IPS DF 19.7 (cell line): ENCODE measurements at regions not wholly inside any gene's neighbourhood (a gene's known extent, or its start where the extent isn't known, plus 50 kb on each side); places are given as distances from the start of the nearest gene placed in this dataset.
"Not testable (repeated sequence)": the region's sequence is repeated elsewhere in the genome, so short reads cannot be mapped to it uniquely, and the experiment has no call there.

Experiments used
- DNase-seq: peaks from one replicate; pipeline ENCODE4 v3.0.0-alpha.2; 2013; ENCODE audit warnings: low read depth, low spot score

DNA sequence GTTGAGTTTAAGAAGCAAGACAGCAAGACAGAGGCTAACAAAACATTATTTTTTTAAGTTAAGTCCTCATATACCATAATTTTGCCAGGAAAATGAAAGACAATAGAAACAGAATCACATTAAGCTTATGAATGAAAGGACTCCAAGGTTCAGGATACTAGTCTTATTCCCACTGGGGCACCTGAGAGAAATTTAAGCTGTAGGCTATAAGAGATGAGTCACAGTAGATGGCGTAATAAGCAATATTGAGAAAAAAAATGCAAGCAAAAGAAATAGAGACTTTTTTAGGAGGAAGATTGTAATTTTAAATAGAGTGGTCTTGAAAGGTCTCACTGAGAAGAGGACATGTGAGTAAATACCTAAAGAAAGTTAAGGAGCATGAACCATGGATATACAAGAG lies 57.1 kb upstream of the KIF2B start:
- DNase-seq, result no peak

GRCh38 chr17:53765129-53765528 lies 57.6 kb upstream of the KIF2B start:
- DNase-seq, result no peak

DNA sequence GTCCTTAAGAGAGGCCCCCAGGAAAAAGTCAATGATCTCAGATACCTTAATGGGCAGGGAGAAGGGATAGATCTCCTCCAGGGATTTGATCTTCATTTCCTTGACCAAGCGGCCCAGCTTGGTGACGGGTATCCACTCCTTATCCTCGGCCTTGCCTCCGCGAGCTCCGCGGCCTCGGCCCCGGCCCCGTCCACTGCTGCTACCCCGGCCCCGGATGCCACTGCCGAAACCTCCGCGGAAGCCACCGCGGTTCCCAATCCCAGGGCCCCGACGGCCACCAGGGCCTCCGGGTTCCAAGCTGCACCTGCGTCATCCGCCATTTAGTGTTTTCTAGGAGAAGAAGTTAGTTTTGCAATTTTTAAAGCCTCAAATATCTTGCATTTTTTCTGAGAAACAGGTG lies 65.2 kb upstream of the KIF2B start:
- no peak for DNase-seq

DNA sequence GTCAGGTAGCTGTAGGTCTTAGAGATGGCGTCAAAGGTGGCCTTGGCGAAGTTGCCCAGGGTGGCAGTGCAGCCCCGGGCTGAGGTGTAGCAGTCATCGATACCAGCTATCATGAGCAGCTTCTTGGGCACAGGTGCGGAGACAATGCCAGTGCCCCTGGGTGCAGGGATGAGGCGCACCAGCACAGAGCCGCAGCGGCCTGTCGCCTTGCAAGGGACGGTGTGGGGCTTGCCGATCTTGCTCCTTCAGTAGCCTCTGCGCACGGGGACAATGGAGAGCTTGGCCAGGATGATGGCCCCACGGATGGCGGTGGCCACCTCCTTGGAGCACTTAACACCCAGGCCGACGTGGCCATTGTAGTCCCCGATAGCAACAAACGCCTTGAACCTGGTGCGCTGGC lies 65.6 kb upstream of the KIF2B start:
- not testable (repeated sequence) for DNase-seq

DNA sequence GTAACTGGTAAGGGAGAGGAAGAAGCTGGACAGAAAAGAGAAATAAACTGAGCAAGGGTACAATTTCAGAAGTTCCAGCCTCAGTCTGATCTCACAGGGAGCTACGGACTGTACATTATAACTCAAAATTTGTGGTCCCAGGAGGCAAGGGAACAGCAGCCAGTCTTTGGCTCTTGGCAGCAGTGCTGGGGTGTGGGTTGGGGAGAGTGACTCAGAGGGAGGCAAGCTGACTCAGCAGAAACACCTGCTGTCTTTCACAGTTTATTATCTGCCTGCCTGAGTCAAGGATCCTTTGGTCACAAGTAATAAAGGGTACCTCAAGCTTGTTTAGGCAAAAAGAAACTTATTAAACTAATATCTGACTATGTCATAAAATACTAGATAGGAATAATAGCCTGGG lies 73.5 kb upstream of the KIF2B start:
- DNase-seq, result no peak

DNA sequence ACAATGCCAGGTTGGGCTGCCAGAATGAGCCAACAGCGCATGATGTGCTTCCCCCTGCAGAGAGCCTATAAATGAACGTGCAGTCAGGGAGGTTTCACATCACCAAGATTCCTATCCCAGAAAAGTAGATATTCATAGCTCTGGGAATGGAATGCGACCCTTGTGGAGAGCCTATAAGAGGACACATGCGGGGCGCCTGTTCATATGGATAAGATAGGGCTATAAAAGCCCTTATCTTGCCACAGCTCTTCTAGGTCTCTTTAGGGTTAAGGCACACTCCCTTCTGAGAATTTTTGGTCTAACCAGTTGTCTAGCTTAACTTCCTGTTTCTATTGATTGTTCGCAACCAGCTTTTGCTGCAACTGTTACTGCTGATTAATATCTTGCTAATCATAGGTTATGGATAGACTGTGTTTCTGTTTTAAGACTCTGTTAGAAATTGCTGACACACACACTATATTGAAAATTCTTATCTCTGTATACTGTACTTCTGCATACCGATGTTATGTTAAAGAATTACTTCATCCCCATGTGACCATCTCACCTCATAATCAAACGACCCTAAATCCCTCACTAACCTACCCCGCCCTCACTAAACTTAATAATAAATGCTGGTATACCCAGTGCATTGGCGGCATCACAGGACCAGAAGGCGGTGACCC lies 74.4 kb upstream of the KIF2B start:
- DNase-seq, result peak; percentile 47

GRCh38 chr17:53740312-53740711 lies 82.4 kb upstream of the KIF2B start:
- DNase-seq, result no peak

- no peak for DNase-seq
These were observed 86.0 kb upstream of the KIF2B start for GRCh38 chr17:53736516-53737240.

DNA sequence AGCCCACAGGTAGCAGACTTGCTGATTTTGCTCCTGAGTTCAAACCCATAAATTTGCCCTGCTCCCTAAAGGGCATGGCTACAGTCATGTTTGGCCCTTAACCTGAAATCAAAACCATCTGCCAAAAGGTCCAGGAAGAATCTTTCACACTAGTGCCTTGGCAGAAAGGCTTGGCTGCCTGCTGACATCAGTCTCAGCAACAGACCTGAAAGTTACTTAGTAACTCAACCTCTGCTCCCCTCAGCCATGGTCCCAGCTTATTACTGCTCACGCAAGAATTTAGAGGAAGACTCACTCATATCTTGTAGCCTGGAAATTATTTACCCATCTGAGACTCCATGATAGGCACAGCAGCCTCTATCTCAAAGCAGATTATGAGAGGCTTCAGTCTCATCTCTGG lies 98.0 kb upstream of the KIF2B start:
- DNase-seq, result no peak

GRCh38 chr17:53722407-53722806 lies 100.3 kb upstream of the KIF2B start:
- DNase-seq, result no peak

GRCh38 chr17:53721101-53721500 lies 101.6 kb upstream of the KIF2B start:
- no peak for DNase-seq

- DNase-seq, result no peak
These were observed 103.5 kb upstream of the KIF2B start for GRCh38 chr17:53719229-53719628.

DNA sequence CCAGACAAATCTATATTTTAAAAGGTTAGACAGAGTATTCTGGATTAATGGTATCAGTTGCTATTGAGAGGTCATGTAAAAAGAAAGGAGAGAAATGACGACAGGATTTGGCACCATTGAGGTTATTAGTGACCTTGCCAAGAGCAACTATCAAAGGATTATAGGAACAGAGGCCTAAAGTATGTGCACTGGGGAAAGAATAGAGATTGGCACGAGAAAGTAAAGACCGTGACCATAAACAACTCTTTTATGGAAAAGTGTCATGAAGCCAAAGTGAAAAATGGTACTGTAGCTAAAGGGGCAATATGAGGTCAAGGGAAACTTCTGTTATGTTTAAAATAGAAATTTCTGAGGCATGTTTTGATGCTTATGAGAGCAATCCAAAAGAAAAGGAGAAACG lies 115.2 kb upstream of the KIF2B start:
- no peak for DNase-seq

DNA sequence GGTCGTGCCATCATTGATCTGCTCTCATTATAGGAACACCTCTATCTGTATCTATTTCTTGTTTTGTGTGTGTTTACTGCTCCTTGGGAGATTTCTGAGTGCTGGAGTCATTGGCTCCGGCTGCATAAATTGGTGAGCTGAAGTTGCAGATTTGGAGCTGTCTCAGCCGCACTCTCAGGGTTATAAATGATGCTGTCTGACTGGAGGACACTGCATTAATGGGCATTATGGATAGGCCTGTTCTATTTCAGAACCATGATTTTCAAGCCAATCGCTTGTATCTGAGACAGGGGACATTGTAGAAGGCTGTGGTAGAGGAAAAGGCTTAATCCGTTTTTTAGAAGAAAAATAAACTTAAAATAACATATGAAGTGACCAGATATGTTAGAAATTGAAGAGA lies 126.4 kb upstream of the KIF2B start:
- DNase-seq, result no peak

GRCh38 chr17:53687324-53687723 lies 135.4 kb upstream of the KIF2B start:
- DNase-seq, result no peak

- no peak for DNase-seq
These were observed 142.0 kb upstream of the KIF2B start for GRCh38 chr17:53680745-53681144.

GRCh38 chr17:53668854-53669253 lies 153.9 kb upstream of the KIF2B start:
- no peak for DNase-seq

DNA sequence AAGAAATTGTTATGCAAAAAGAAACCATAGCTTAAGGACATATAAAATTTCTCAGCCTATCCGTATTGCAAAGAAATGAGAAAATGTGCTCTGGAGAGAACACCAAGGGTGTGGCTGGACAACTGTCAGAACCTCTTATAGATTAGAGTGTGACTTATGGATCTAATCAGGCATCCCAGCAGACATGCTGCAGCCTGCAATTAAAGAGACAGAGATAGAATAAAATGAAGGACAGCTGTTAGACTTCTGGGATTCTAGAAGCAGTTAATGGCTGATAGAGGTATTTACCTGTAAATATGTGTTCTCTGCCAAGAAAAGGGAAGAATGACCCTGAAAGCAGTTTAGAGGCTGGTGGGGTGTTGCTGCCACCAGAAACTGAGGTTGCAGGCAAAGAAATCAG lies 160.1 kb upstream of the KIF2B start:
- DNase-seq, result no peak

GRCh38 chr17:53659181-53659580 lies 163.5 kb upstream of the KIF2B start:
- no peak for DNase-seq

- DNase-seq, result no peak
These were observed 167.1 kb upstream of the KIF2B start for GRCh38 chr17:53655591-53655990.

DNA sequence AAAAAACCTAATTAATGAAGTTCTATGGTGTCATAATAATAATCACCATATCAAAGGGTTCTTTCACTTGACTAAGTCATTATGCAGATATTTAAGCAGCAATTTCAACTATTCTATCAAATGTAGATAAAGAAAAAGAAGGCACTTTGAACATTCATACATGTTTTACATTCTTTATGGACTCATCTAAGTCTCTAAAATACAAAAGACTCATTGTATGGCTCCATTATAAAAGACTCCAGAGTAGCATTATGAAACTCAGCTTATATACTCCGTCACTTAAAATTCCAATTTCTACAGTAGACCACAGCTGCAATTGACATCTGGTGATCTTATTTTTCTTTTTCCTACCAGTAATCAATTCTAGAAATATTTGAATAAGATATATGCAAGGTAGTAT lies 173.5 kb upstream of the KIF2B start:
- no peak for DNase-seq

- no peak for DNase-seq
These were observed 175.9 kb upstream of the KIF2B start for GRCh38 chr17:53646835-53647234.

- no peak for DNase-seq
These were observed 181.9 kb upstream of the KIF2B start for GRCh38 chr17:53640808-53641207.

- DNase-seq, result no peak
These were observed 187.3 kb upstream of the KIF2B start for GRCh38 chr17:53635444-53635843.
